ENCODE measurements at regions not wholly inside any gene's neighbourhood (a gene's known extent, or its start where the extent isn't known, plus 50 kb on each side); places are given as distances from the start of the nearest gene placed in this dataset.
A peak's percentile ranks its signal among the peaks of the same experiment; 100 is the strongest.

GRCh38 chr12:14260011-14260993 lies 105.2 kb upstream of the ATF7IP start:
- H3K36me3 Mint-ChIP-seq, result no peaks in the 10 kb centered on the region
- H3K4me1 Mint-ChIP-seq, result peaks cover 31 to 43% (median 32%) of the 10 kb centered on the region in 3 donors
- H3K27ac Mint-ChIP-seq, result peak overlapping the region in 2 of 3 donors; percentile 61 to 78

GRCh38 chr12:14261096-14261495 lies 104.4 kb upstream of the ATF7IP start:
- H3K27ac Mint-ChIP-seq, result peak overlapping the region in 1 of 3 donors; percentile 35
- H3K36me3 Mint-ChIP-seq, result no peaks in the 10 kb centered on the region
- peaks cover 1 to 12% (median 5%) of the 10 kb centered on the region in 3 donors for H3K9me3 Mint-ChIP-seq
- no peak overlapping the region for H3K4me3 Mint-ChIP-seq
- H3K27me3 Mint-ChIP-seq, result no peaks in the 10 kb centered on the region
- H3K4me1 Mint-ChIP-seq, result peaks cover 25 to 35% (median 27%) of the 10 kb centered on the region in 3 donors

More at GRCh38 chr12:14260011-14260993, 105.2 kb upstream of the ATF7IP start:
- Mint-ChIP-seq H3K9me3 (peaks cover 1 to 12% (median 5%) of the 10 kb centered on the region in 3 donors), H3K4me3 (peak overlapping the region in 1 of 4 donors; percentile 55), H3K27me3 (no peaks in the 10 kb centered on the region)

GRCh38 chr12:14261861-14262260 lies 103.6 kb upstream of the ATF7IP start:
- Mint-ChIP-seq H3K27ac (peak overlapping the region; percentile 12 to 35 (median 20)), H3K9me3 (peaks cover 1 to 12% (median 5%) of the 10 kb centered on the region in 3 donors), H3K36me3 (no peaks in the 10 kb centered on the region), H3K27me3 (no peaks in the 10 kb centered on the region), H3K4me3 (no peak overlapping the region), H3K4me1 (peaks cover 20 to 27% (median 20%) of the 10 kb centered on the region in 3 donors)

- Mint-ChIP-seq H3K4me3 (no peak overlapping the region), H3K36me3 (no peaks in the 10 kb centered on the region), H3K9me3 (peaks cover 1 to 12% (median 5%) of the 10 kb centered on the region in 3 donors), H3K27ac (no peak overlapping the region), H3K4me1 (peaks cover 12 to 16% (median 12%) of the 10 kb centered on the region in 3 donors), H3K27me3 (no peaks in the 10 kb centered on the region)
Measured at GRCh38 chr12:14262771-14263511, 102.5 kb upstream of the ATF7IP start.

GRCh38 chr12:14263742-14264141 lies 101.7 kb upstream of the ATF7IP start:
- Mint-ChIP-seq H3K27ac (no peak overlapping the region), H3K36me3 (no peaks in the 10 kb centered on the region), H3K27me3 (no peaks in the 10 kb centered on the region), H3K4me1 (peaks cover 8 to 11% (median 8%) of the 10 kb centered on the region in 3 donors), H3K9me3 (peaks cover 1 to 12% (median 5%) of the 10 kb centered on the region in 3 donors), H3K4me3 (no peak overlapping the region)

GRCh38 chr12:14264316-14264715 lies 101.2 kb upstream of the ATF7IP start:
- Mint-ChIP-seq H3K9me3 (peaks cover 1 to 8% (median 5%) of the 10 kb centered on the region in 3 donors), H3K27me3 (no peaks in the 10 kb centered on the region), H3K4me1 (peaks cover 4 to 13% (median 7%) of the 10 kb centered on the region in 3 donors), H3K36me3 (no peaks in the 10 kb centered on the region), H3K4me3 (no peak overlapping the region), H3K27ac (no peak overlapping the region)

GRCh38 chr12:14264778-14265177 lies 100.7 kb upstream of the ATF7IP start:
- Mint-ChIP-seq H3K27ac (no peak overlapping the region), H3K4me1 (peaks cover 4 to 11% (median 7%) of the 10 kb centered on the region in 3 donors), H3K36me3 (no peaks in the 10 kb centered on the region), H3K27me3 (no peaks in the 10 kb centered on the region), H3K4me3 (no peak overlapping the region), H3K9me3 (peaks cover 1 to 8% (median 5%) of the 10 kb centered on the region in 3 donors)

GRCh38 chr12:14268120-14268515 lies 97.4 kb upstream of the ATF7IP start:
- H3K4me1 Mint-ChIP-seq, result peaks cover 3 to 10% (median 7%) of the 10 kb centered on the region in 3 donors
- H3K4me3 Mint-ChIP-seq, result no peak overlapping the region
- no peaks in the 10 kb centered on the region for H3K36me3 Mint-ChIP-seq
- H3K27ac Mint-ChIP-seq, result no peak overlapping the region
- H3K27me3 Mint-ChIP-seq, result no peaks in the 10 kb centered on the region
- H3K9me3 Mint-ChIP-seq, result peaks cover 2 to 22% (median 19%) of the 10 kb centered on the region in 3 donors

- H3K4me3 Mint-ChIP-seq, result no peak overlapping the region
- H3K27me3 Mint-ChIP-seq, result no peaks in the 10 kb centered on the region
- H3K9me3 Mint-ChIP-seq, result peaks cover 2 to 19% (median 17%) of the 10 kb centered on the region in 3 donors
- H3K36me3 Mint-ChIP-seq, result peaks cover 3% of the 10 kb centered on the region
- peaks cover 15 to 21% (median 16%) of the 10 kb centered on the region in 3 donors for H3K4me1 Mint-ChIP-seq
- H3K27ac Mint-ChIP-seq, result no peak overlapping the region
Measured at GRCh38 chr12:14270392-14270791, 95.1 kb upstream of the ATF7IP start.

- H3K4me3 Mint-ChIP-seq, result peak overlapping the region in 3 of 4 donors; percentile 13 to 86 (median 74)
- H3K27ac Mint-ChIP-seq, result peak overlapping the region; percentile 67 to 88 (median 80)
- H3K36me3 Mint-ChIP-seq, result peaks cover 3% of the 10 kb centered on the region
- H3K9me3 Mint-ChIP-seq, result peaks cover 2 to 25% (median 19%) of the 10 kb centered on the region in 3 donors
- H3K27me3 Mint-ChIP-seq, result no peaks in the 10 kb centered on the region
- peaks cover 25 to 31% (median 27%) of the 10 kb centered on the region in 3 donors for H3K4me1 Mint-ChIP-seq
Measured at GRCh38 chr12:14272956-14273912, 92.2 kb upstream of the ATF7IP start.

- peaks cover 2 to 25% (median 20%) of the 10 kb centered on the region in 3 donors for H3K9me3 Mint-ChIP-seq
- H3K4me3 Mint-ChIP-seq, result peak overlapping the region in 3 of 4 donors; percentile 13 to 86 (median 74)
- H3K4me1 Mint-ChIP-seq, result peaks cover 30 to 33% (median 32%) of the 10 kb centered on the region in 3 donors
- H3K27ac Mint-ChIP-seq, result peak overlapping the region; percentile 67 to 88 (median 80)
- H3K36me3 Mint-ChIP-seq, result peaks cover 3% of the 10 kb centered on the region
- H3K27me3 Mint-ChIP-seq, result no peaks in the 10 kb centered on the region
Measured at GRCh38 chr12:14273913-14274311, 91.6 kb upstream of the ATF7IP start.

- no peak overlapping the region for H3K27ac Mint-ChIP-seq
- peak overlapping the region in 1 of 4 donors; percentile 68 for H3K4me3 Mint-ChIP-seq
- no peaks in the 10 kb centered on the region for H3K27me3 Mint-ChIP-seq
- H3K4me1 Mint-ChIP-seq, result peaks cover 34 to 37% (median 35%) of the 10 kb centered on the region in 3 donors
- H3K9me3 Mint-ChIP-seq, result peaks cover 5 to 24% (median 22%) of the 10 kb centered on the region in 3 donors
- H3K36me3 Mint-ChIP-seq, result peaks cover 3% of the 10 kb centered on the region
Measured at GRCh38 chr12:14275111-14275510, 90.4 kb upstream of the ATF7IP start.

- H3K36me3 Mint-ChIP-seq, result peaks cover 3% of the 10 kb centered on the region
- peak overlapping the region in 1 of 4 donors; percentile 29 for H3K4me3 Mint-ChIP-seq
- peaks cover 7 to 24% (median 18%) of the 10 kb centered on the region in 3 donors for H3K9me3 Mint-ChIP-seq
- no peaks in the 10 kb centered on the region for H3K27me3 Mint-ChIP-seq
- peaks cover 39 to 43% (median 40%) of the 10 kb centered on the region in 3 donors for H3K4me1 Mint-ChIP-seq
- no peak overlapping the region for H3K27ac Mint-ChIP-seq
Measured at GRCh38 chr12:14275886-14276285, 89.6 kb upstream of the ATF7IP start.

All from IgD-negative memory B cell (primary cell).